Suprapubic skin (tissue), 3 donors: ENCODE measurements at regions not wholly inside any gene's neighbourhood (a gene's known extent, or its start where the extent isn't known, plus 50 kb on each side); places are given as distances from the start of the nearest gene placed in this dataset.

Experiments
- POLR2AphosphoS5 ChIP-seq, 3 donors: sonication (generic); formaldehyde crosslinking; IDR thresholded peaks; one replicate each; pipeline ENCODE4 v1.6.1; 2017; ENCODE audit warnings: antibody characterized with exemption in 3 of 3
- TF ChIP-seq, protein P1 (sequence below), 2 donors: fragments of 200-600 bp in 1 of 2; fragments of 450-650 bp in 1 of 2; sonication (generic) in 1 of 2; IDR thresholded peaks; one replicate each; pipeline ENCODE4 v1.5.1; 2016 to 2019; ENCODE audit warnings: antibody characterized with exemption in 2 of 2, mild to moderate bottlenecking in 1 of 2, moderate library complexity in 1 of 2

DNA sequence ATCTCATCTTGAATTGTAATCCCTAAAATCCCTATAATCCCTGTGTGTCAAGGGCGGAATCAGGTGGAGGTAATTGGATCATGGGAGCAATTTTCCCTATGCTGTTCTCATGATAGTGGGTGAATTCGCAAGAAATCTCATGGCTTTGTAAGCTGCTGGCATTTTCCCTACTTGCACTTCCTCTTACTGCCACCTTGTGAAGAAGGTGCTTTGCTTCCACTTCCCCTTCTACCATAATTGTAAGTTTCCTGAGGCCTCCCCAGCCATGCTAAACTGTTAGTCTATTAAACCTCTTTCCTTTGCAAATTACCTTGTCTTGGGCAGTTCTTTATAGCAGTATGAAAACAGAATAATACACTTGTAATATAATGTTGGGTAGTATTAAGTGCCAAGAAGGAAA, 1087.4 kb upstream of the SLIT2 start:
- TF ChIP-seq, protein P1, sequence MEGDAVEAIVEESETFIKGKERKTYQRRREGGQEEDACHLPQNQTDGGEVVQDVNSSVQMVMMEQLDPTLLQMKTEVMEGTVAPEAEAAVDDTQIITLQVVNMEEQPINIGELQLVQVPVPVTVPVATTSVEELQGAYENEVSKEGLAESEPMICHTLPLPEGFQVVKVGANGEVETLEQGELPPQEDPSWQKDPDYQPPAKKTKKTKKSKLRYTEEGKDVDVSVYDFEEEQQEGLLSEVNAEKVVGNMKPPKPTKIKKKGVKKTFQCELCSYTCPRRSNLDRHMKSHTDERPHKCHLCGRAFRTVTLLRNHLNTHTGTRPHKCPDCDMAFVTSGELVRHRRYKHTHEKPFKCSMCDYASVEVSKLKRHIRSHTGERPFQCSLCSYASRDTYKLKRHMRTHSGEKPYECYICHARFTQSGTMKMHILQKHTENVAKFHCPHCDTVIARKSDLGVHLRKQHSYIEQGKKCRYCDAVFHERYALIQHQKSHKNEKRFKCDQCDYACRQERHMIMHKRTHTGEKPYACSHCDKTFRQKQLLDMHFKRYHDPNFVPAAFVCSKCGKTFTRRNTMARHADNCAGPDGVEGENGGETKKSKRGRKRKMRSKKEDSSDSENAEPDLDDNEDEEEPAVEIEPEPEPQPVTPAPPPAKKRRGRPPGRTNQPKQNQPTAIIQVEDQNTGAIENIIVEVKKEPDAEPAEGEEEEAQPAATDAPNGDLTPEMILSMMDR (IDR thresholded peaks at IDR 0.05), result no peak
- TF ChIP-seq POLR2AphosphoS5 (IDR thresholded peaks at IDR 0.05), result no peak
